WTC11 (cell line): ENCODE measurements at regions not wholly inside any gene's neighbourhood (a gene's known extent, or its start where the extent isn't known, plus 50 kb on each side); places are given as distances from the start of the nearest gene placed in this dataset.

Experiments
- ATAC-seq: fragments of 200-7000 bp; cut with Tn5 transposase; 2 replicates; pipeline ENCODE4 v1.10.0; 2021; ENCODE audit warnings: mild to moderate bottlenecking, moderate library complexity
- CTCF ChIA-PET: fragments of 300-600 bp; sonication (Branson Sonifier 250); formaldehyde crosslinking; loops from one replicate; lab custom pipeline; 2021; ENCODE audit warnings: antibody characterized with exemption; lab: Charles Lee
- POLR2A ChIA-PET: fragments of 350-600 bp; sonication (Branson Sonifier 250); formaldehyde crosslinking; loops from one replicate; lab custom pipeline; 2021; ENCODE audit warnings: antibody characterized with exemption; lab: Charles Lee
- DNase-seq: peaks from one replicate; pipeline ENCODE4 v3.0.0; 2021; ENCODE audit warnings: low spot score
- H3K27ac Mint-ChIP-seq: 2 replicates; pipeline ENCODE4 v1.8.0; 2021; ENCODE audit warnings: mixed read lengths
- H3K27me3 Mint-ChIP-seq: 2 replicates; pipeline ENCODE4 v1.8.0; 2021; ENCODE audit warnings: low read depth, mild to moderate bottlenecking, moderate library complexity, mixed read lengths
- H3K36me3 Mint-ChIP-seq: 2 replicates; pipeline ENCODE4 v1.8.0; 2021; ENCODE audit warnings: mixed read lengths
- H3K4me1 Mint-ChIP-seq: 2 replicates; pipeline ENCODE4 v1.8.0; 2022; ENCODE audit warnings: mixed read lengths
- H3K4me3 Mint-ChIP-seq: 2 replicates; pipeline ENCODE4 v1.8.0; 2021; ENCODE audit warnings: mild to moderate bottlenecking, moderate library complexity, mixed read lengths
- H3K9me3 Mint-ChIP-seq: 2 replicates; pipeline ENCODE4 v1.8.0; 2021; ENCODE audit warnings: mixed read lengths
- AR ChIP-seq: fragments of 250-450 bp; sonication (Bioruptor Pico); IDR thresholded peaks from 2 replicates; pipeline ENCODE4 v1.9.0; 2021; ENCODE audit warnings: mild to moderate bottlenecking
- ATF3 ChIP-seq: sonication (generic); formaldehyde crosslinking; conservative IDR thresholded peaks from 2 replicates; pipeline ENCODE4 v1.8.1; 2022; ENCODE audit warnings: mild to moderate bottlenecking, missing genetic modification reagents
- CREB1 ChIP-seq: sonication (generic); formaldehyde crosslinking; IDR thresholded peaks from 2 replicates; pipeline ENCODE4 v1.8.0; 2023; ENCODE audit warnings: mild to moderate bottlenecking, missing genetic modification reagents
- ELF4 ChIP-seq: sonication (generic); formaldehyde crosslinking; IDR thresholded peaks from 2 replicates; pipeline ENCODE4 v1.8.1; 2022; ENCODE audit warnings: low read depth, mild to moderate bottlenecking, moderate library complexity, missing genetic modification reagents
- FOXJ3 ChIP-seq: sonication (generic); formaldehyde crosslinking; IDR thresholded peaks from 2 replicates; pipeline ENCODE4 v1.9.0; 2021; ENCODE audit warnings: missing genetic modification reagents, mild to moderate bottlenecking, borderline replicate concordance
- HMGXB4 ChIP-seq: sonication (generic); formaldehyde crosslinking; IDR thresholded peaks from 2 replicates; pipeline ENCODE4 v1.8.1; 2023; ENCODE audit warnings: mild to moderate bottlenecking, moderate library complexity, missing genetic modification reagents
- IRF2 ChIP-seq: sonication (generic); formaldehyde crosslinking; IDR thresholded peaks from 2 replicates; pipeline ENCODE4 v1.8.0; 2022; ENCODE audit warnings: low read depth, missing genetic modification reagents, borderline replicate concordance
- JAZF1 ChIP-seq: fragments of 250-450 bp; sonication (Bioruptor Pico); IDR thresholded peaks from 2 replicates; pipeline ENCODE4 v1.9.0; 2021; ENCODE audit warnings: moderate library complexity, mild to moderate bottlenecking, inconsistent platforms
- JUN ChIP-seq: sonication (generic); formaldehyde crosslinking; IDR thresholded peaks from 2 replicates; pipeline ENCODE4 v1.8.0; 2023; ENCODE audit warnings: mild to moderate bottlenecking, missing genetic modification reagents
- NFYB ChIP-seq: sonication (generic); formaldehyde crosslinking; conservative IDR thresholded peaks from 2 replicates; pipeline ENCODE4 v1.8.0; 2022; ENCODE audit warnings: low read depth, missing genetic modification reagents
- NR1H2 ChIP-seq: sonication (generic); formaldehyde crosslinking; IDR thresholded peaks from 2 replicates; pipeline ENCODE4 v1.9.0; 2021; ENCODE audit warnings: mild to moderate bottlenecking, moderate library complexity, missing genetic modification reagents
- PRRX2 ChIP-seq: fragments of 250-450 bp; sonication (Bioruptor Pico); IDR thresholded peaks from 2 replicates; pipeline ENCODE4 v1.8.0; 2021; ENCODE audit warnings: mild to moderate bottlenecking
- USF1 ChIP-seq: sonication (generic); formaldehyde crosslinking; IDR thresholded peaks from 2 replicates; pipeline ENCODE4 v1.8.0; 2022; ENCODE audit warnings: mild to moderate bottlenecking, missing genetic modification reagents
- USF2 ChIP-seq: sonication (generic); formaldehyde crosslinking; IDR thresholded peaks from 2 replicates; pipeline ENCODE4 v1.8.1; 2023; ENCODE audit warnings: mild to moderate bottlenecking, missing genetic modification reagents, moderate library complexity
- ZBTB43 ChIP-seq: sonication (generic); formaldehyde crosslinking; IDR thresholded peaks from 2 replicates; pipeline ENCODE4 v1.8.1; 2023; ENCODE audit warnings: mild to moderate bottlenecking, missing genetic modification reagents
- ZNF219 ChIP-seq: sonication (generic); formaldehyde crosslinking; IDR thresholded peaks from 2 replicates; pipeline ENCODE4 v1.8.0; 2023; ENCODE audit warnings: missing genetic modification reagents, mild to moderate bottlenecking, borderline replicate concordance
- ZNF232 ChIP-seq: sonication (generic); formaldehyde crosslinking; IDR thresholded peaks from 2 replicates; pipeline ENCODE4 v1.8.0; 2022; ENCODE audit warnings: mild to moderate bottlenecking, missing genetic modification reagents
- ZNF423 ChIP-seq: fragments of 250-450 bp; sonication (Bioruptor Pico); IDR thresholded peaks from 2 replicates; pipeline ENCODE4 v2.1.2; 2022; ENCODE audit warnings: mild to moderate bottlenecking, moderate library complexity
- ZNF671 ChIP-seq: fragments of 250-450 bp; sonication (Bioruptor Pico); IDR thresholded peaks from 2 replicates; pipeline ENCODE4 v1.8.0; 2021; ENCODE audit warnings: mild to moderate bottlenecking
- ZSCAN18 ChIP-seq: fragments of 250-450 bp; sonication (Bioruptor Pico); IDR thresholded peaks from 2 replicates; pipeline ENCODE4 v2.1.2; 2022; ENCODE audit warnings: mild to moderate bottlenecking, moderate library complexity

GRCh38 chr6:48764286-48765044 lies 653.5 kb upstream of the PTCHD4 start:
- ATAC-seq (no peak), DNase-seq (no peak)
- H3K36me3 Mint-ChIP-seq: no peaks in the 10 kb centered on the region
- H3K27ac Mint-ChIP-seq: no peak overlapping the region
- POLR2A ChIA-PET: no interaction called here
- no peaks in the 10 kb centered on the region for H3K9me3 Mint-ChIP-seq
- CTCF ChIA-PET: interaction anchor here (0.6 to 2.4 kb wide), 10 partner anchors 229 to 977 kb away, joined by 3 to 15 read pairs (median 3); no protein-coding TSS in a partner anchor
- no peaks in the 10 kb centered on the region for H3K27me3 Mint-ChIP-seq
- H3K4me3 Mint-ChIP-seq: no peak overlapping the region
- no peak for TF ChIP-seq JUN (CRISPR knock-in tag)
- no peak for TF ChIP-seq ZNF232 (CRISPR knock-in tag)
- TF ChIP-seq JAZF1 (CRISPR knock-in tag): no peak
- TF ChIP-seq CREB1 (CRISPR knock-in tag): no peak
- TF ChIP-seq NR1H2 (CRISPR knock-in tag): no peak
- TF ChIP-seq NFYB: no peak
- TF ChIP-seq ZBTB43 (CRISPR knock-in tag): no peak
- TF ChIP-seq FOXJ3 (CRISPR knock-in tag): no peak
- TF ChIP-seq ELF4 (CRISPR knock-in tag): no peak
- no peak for TF ChIP-seq USF1 (CRISPR knock-in tag)
- TF ChIP-seq ZNF423 (CRISPR knock-in tag): no peak
- no peak for TF ChIP-seq ZNF219 (CRISPR knock-in tag)
- no peak for TF ChIP-seq ZNF671 (CRISPR knock-in tag)
- no peak for TF ChIP-seq ZSCAN18 (CRISPR knock-in tag)
- no peak for TF ChIP-seq ATF3 (CRISPR knock-in tag)
- no peak for TF ChIP-seq PRRX2 (CRISPR knock-in tag)
- TF ChIP-seq AR (CRISPR knock-in tag): no peak
- TF ChIP-seq USF2: no peak
- no peak for TF ChIP-seq HMGXB4 (CRISPR knock-in tag)
- no peak for TF ChIP-seq IRF2 (CRISPR knock-in tag)
- peaks cover 29% of the 10 kb centered on the region for H3K4me1 Mint-ChIP-seq
